Thymus (tissue), 11 donors: ENCODE measurements at regions not wholly inside any gene's neighbourhood (a gene's known extent, or its start where the extent isn't known, plus 50 kb on each side); places are given as distances from the start of the nearest gene placed in this dataset.
"Not testable (repeated sequence)": the region's sequence is repeated elsewhere in the genome, so short reads cannot be mapped to it uniquely, and the experiment has no call there.

Experiments used
- DNase-seq, 9 donors: peaks; one replicate each; pipeline ENCODE4 v3.0.0-alpha.2; 2013; ENCODE audit warnings: low spot score in 9 of 9, low read depth in 6 of 9, missing footprints in 1 of 9
- H3K27ac ChIP-seq, 2 donors: one replicate each; pipeline ENCODE4 v1.5.1; 2013; ENCODE audit warnings: control low read depth in 1 of 2, low read depth in 1 of 2, low read length in 1 of 2, mild to moderate bottlenecking in 1 of 2, moderate library complexity in 1 of 2
- H3K27me3 ChIP-seq, 2 donors: one replicate each; pipeline ENCODE4 v1.5.1; 2013; ENCODE audit warnings: low read length in 1 of 2; ENCODE audit not compliant: control insufficient read depth in 2 of 2, insufficient read depth in 1 of 2
- H3K36me3 ChIP-seq, 2 donors: one replicate each; pipeline ENCODE4 v1.5.1; 2013; ENCODE audit warnings: low read length in 1 of 2, mild to moderate bottlenecking in 1 of 2, moderate library complexity in 1 of 2; ENCODE audit not compliant: control insufficient read depth in 2 of 2, insufficient read depth in 2 of 2
- H3K4me1 ChIP-seq, 2 donors: one replicate each; pipeline ENCODE4 v1.5.1; 2013; ENCODE audit warnings: low read length in 2 of 2; ENCODE audit not compliant: control insufficient read depth in 2 of 2, insufficient read depth in 2 of 2
- H3K4me3 ChIP-seq, 2 donors: one replicate each; pipeline ENCODE4 v1.5.1; 2013; ENCODE audit warnings: low read length in 2 of 2, control low read depth in 1 of 2, mild to moderate bottlenecking in 1 of 2
- H3K9me3 ChIP-seq, 2 donors: one replicate each; pipeline ENCODE4 v1.5.1; 2013; ENCODE audit warnings: low read length in 1 of 2, mild to moderate bottlenecking in 1 of 2; ENCODE audit not compliant: control insufficient read depth in 2 of 2, insufficient read depth in 1 of 2
- WGBS: extraction: QIAGEN DNeasy Blood & Tissue Kit; methylation state at CpG from one replicate; pipeline ENCODE4 v1.1.7; 2013; 5-methylcytosine and 5-hydroxymethylcytosine counted together
- donor health status: healthy.

- Histone ChIP-seq H3K27ac (no peak overlapping the region), H3K27me3 (peaks cover 20 to 30% of the 10 kb centered on the region in 2 donors)
Measured at GRCh38 chr12:62191491-62192179, 68.6 kb upstream of the USP15 start.

GRCh38 chr12:62192180-62192902 lies 67.9 kb upstream of the USP15 start:
- Histone ChIP-seq H3K36me3 (no peaks in the 10 kb centered on the region), H3K4me1 (peaks cover 2 to 21% of the 10 kb centered on the region in 2 donors), H3K27ac (no peak overlapping the region), H3K27me3 (peaks cover 20 to 30% of the 10 kb centered on the region in 2 donors), H3K4me3 (peak overlapping the region; percentile 28 to 41), H3K9me3 (peaks cover 0 to 4% of the 10 kb centered on the region in 2 donors)
- under 1% methylated on average over 34 of the region's 34 CpGs for WGBS
- DNase-seq: peak in 8 of 9 donors; percentile 62 to 89 (median 71)

More at GRCh38 chr12:62191491-62192179, 68.6 kb upstream of the USP15 start:
- WGBS: 2% methylated on average over 41 of the region's 41 CpGs
- H3K36me3 ChIP-seq: no peaks in the 10 kb centered on the region
- H3K9me3 ChIP-seq: peaks cover 0 to 4% of the 10 kb centered on the region in 2 donors
- peak overlapping the region; percentile 28 to 41 for H3K4me3 ChIP-seq
- peaks cover 2 to 21% of the 10 kb centered on the region in 2 donors for H3K4me1 ChIP-seq
- peak in 2 of 9 donors; percentile 18 to 40 for DNase-seq

GRCh38 chr12:62192903-62193250 lies 67.3 kb upstream of the USP15 start:
- peaks cover 20 to 30% of the 10 kb centered on the region in 2 donors for H3K27me3 ChIP-seq
- peaks cover 0 to 4% of the 10 kb centered on the region in 2 donors for H3K9me3 ChIP-seq
- peaks cover 2 to 21% of the 10 kb centered on the region in 2 donors for H3K4me1 ChIP-seq
- no peak overlapping the region for H3K4me3 ChIP-seq
- DNase-seq: no peak
- no peak overlapping the region for H3K27ac ChIP-seq
- H3K36me3 ChIP-seq: no peaks in the 10 kb centered on the region
- 35% methylated on average over 7 of the region's 7 CpGs for WGBS

GRCh38 chr12:62194031-62194430 lies 66.2 kb upstream of the USP15 start:
- H3K27ac ChIP-seq: no peak overlapping the region
- no peaks in the 10 kb centered on the region for H3K36me3 ChIP-seq
- no peak for DNase-seq
- peaks cover 0 to 4% of the 10 kb centered on the region in 2 donors for H3K9me3 ChIP-seq
- H3K4me3 ChIP-seq: no peak overlapping the region
- peaks cover 2 to 21% of the 10 kb centered on the region in 2 donors for H3K4me1 ChIP-seq
- H3K27me3 ChIP-seq: peaks cover 20 to 30% of the 10 kb centered on the region in 2 donors
- WGBS: 86% methylated on average over 1 of the region's 1 CpG

- H3K27ac ChIP-seq: no peak overlapping the region
Measured at GRCh38 chr12:62194616-62195015, 65.6 kb upstream of the USP15 start.

DNA sequence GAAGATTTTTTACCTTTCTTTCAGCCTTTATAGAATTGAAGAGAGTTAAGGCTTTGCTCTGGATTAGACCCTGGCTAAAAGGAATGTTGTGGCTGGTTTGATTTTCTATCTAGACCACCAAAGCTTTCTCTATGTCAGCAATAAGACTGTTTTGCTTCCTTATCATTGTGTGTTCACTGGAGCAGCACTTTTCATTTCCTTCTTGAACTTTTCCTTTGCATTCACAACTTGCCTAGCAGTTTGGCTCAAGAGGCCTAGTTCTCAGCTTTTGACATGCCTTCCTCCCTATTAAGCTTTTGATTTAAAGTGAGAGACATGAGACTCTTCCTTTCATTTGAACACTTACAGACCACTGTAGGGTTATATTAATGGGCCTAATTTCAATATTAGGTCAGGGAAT lies 64.1 kb upstream of the USP15 start:
- peaks cover 2 to 16% of the 10 kb centered on the region in 2 donors for H3K4me1 ChIP-seq
- peaks cover 0 to 4% of the 10 kb centered on the region in 2 donors for H3K9me3 ChIP-seq
- H3K36me3 ChIP-seq: no peaks in the 10 kb centered on the region
- no peak for DNase-seq
- no peak overlapping the region for H3K4me3 ChIP-seq
- H3K27me3 ChIP-seq: peaks cover 9 to 15% of the 10 kb centered on the region in 2 donors
- H3K27ac ChIP-seq: no peak overlapping the region

More at GRCh38 chr12:62194616-62195015, 65.6 kb upstream of the USP15 start:
- Histone ChIP-seq H3K36me3 (no peaks in the 10 kb centered on the region), H3K4me3 (no peak overlapping the region), H3K9me3 (peaks cover 0 to 4% of the 10 kb centered on the region in 2 donors), H3K27me3 (peaks cover 20 to 30% of the 10 kb centered on the region in 2 donors), H3K4me1 (peaks cover 2 to 21% of the 10 kb centered on the region in 2 donors)
- DNase-seq: no peak

- not testable (repeated sequence) for H3K4me1 ChIP-seq, DNase-seq, H3K27ac ChIP-seq, H3K27me3 ChIP-seq, H3K4me3 ChIP-seq, H3K36me3 ChIP-seq, H3K9me3 ChIP-seq
- WGBS: 91% methylated on average over 3 of the region's 3 CpGs
Measured at GRCh38 chr12:62202861-62203260, 57.3 kb upstream of the USP15 start.

DNA sequence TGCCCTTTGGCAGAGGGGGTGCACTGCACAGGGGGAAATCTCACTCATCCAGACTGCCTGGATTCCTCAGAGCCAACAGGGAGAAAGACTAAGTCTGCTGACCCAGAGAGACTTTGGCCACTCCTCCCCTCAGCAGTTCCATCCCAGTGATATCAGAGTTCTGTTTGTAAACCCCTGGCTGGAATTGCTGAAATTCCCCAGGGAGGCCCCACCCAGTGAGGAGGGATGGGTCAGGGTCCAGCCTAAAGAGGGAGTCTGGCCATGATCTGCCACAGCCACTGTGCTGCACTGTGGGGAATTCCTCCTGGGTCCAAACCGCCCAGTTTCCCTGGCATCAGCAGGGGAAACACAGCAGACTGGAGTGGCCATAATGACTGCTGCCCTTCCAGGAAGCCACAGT lies 54.9 kb upstream of the USP15 start:
- 98% methylated on average over 1 of the region's 1 CpG for WGBS
- Histone ChIP-seq H3K36me3 (no peaks in the 10 kb centered on the region), H3K4me1 (no peaks in the 10 kb centered on the region), H3K4me3 (no peak overlapping the region), H3K27ac (no peak overlapping the region), H3K9me3 (no peaks in the 10 kb centered on the region), H3K27me3 (no peaks in the 10 kb centered on the region)
- no peak for DNase-seq

DNA sequence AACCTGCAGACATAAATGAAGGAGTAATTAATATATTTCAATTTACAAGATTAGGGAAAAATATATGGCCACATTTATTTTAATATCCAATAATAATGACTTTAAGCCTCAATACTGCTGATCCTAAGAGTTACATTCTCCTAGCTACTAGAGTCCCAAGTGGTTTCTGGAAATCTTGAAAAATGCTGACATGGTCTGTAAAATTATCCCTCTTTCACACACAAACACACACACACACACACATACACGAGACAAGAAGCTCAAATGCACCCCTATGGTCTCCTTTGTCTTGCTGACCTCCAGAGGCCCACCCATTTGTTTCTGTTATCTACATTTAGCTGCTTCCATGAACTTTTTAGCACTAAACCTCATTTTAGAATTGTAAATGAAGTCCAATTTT lies 53.0 kb upstream of the USP15 start:
- Histone ChIP-seq H3K4me1 (no peaks in the 10 kb centered on the region), H3K36me3 (no peaks in the 10 kb centered on the region), H3K4me3 (no peak overlapping the region), H3K27me3 (no peaks in the 10 kb centered on the region), H3K27ac (no peak overlapping the region), H3K9me3 (no peaks in the 10 kb centered on the region)
- 76% methylated on average over 1 of the region's 1 CpG for WGBS
- no peak for DNase-seq
